ENCODE measurements at regions not wholly inside any gene's neighbourhood (a gene's known extent, or its start where the extent isn't known, plus 50 kb on each side); places are given as distances from the start of the nearest gene placed in this dataset.

DNA sequence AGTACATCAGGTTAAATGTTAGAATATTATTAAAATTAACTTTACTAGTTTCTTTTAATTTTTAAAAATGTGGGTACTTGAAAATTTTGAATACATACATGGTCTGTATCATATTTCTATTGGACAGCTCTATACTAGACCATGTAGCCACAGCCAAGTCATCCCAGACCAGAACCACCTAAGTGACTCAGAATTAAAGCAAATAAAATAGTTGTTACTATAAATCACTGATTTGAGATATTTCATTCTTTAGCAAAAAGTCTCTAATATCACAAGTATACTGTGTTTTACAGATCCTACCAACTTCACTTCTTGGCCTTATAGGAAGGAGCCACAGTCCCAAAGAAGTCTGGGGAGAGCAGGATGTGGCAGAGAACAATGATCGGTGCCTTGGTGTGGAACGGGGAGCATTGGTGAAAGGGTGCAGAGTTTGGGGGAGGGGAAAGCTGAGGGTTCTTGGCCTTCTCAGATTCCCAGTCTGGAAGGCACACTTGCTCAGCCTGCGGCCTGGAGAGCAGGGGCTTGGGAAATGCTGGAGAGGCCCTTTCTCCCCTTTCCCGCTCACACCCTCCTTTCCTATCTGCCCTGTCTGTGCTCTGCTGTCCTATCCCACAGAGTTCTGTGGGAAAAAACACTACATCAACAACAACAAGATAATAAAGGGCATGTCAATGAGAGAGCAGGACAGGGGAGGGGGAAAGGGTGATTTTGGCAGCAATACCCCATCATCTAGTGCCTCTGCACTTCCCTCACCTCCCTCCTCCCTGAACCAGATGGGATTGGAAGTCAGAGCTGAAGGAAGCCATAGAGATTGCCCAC, 122.1 kb downstream of the NGF start:
- TF ChIP-seq SNAI2 (CRISPR knock-in tag; IDR thresholded peaks at IDR 0.05) (no peak), PATZ1 (CRISPR knock-in tag; IDR thresholded peaks at IDR 0.05; ENCODE audit: borderline replicate concordance) (no peak), ZC3H10 (CRISPR knock-in tag; IDR thresholded peaks at IDR 0.05) (no peak)

All from SK-N-SH treated with all-trans-retinoic acid at 6 μM for 48 hours (cell line).